ENCODE measurements at regions not wholly inside any gene's neighbourhood (a gene's known extent, or its start where the extent isn't known, plus 50 kb on each side); places are given as distances from the start of the nearest gene placed in this dataset.

GRCh38 chr3:177426106-177426877 lies 229.0 kb upstream of the TBL1XR1 start:
- H3K27me3 Mint-ChIP-seq: no peaks in the 10 kb centered on the region
- H3K27ac Mint-ChIP-seq: no peak overlapping the region
- no peaks in the 10 kb centered on the region for H3K9me3 Mint-ChIP-seq
- peak overlapping the region in 1 of 4 donors; percentile 2 for H3K4me3 Mint-ChIP-seq
- peaks cover 5 to 16% (median 8%) of the 10 kb centered on the region in 3 donors for H3K4me1 Mint-ChIP-seq
- no peaks in the 10 kb centered on the region for H3K36me3 Mint-ChIP-seq

- H3K36me3 Mint-ChIP-seq: no peaks in the 10 kb centered on the region
- H3K4me3 Mint-ChIP-seq: peak overlapping the region in 3 of 4 donors; percentile 10 to 59 (median 35)
- peak overlapping the region; percentile 3 to 89 (median 5) for H3K27ac Mint-ChIP-seq
- H3K9me3 Mint-ChIP-seq: no peaks in the 10 kb centered on the region
- H3K27me3 Mint-ChIP-seq: no peaks in the 10 kb centered on the region
- peaks cover 5 to 16% (median 8%) of the 10 kb centered on the region in 3 donors for H3K4me1 Mint-ChIP-seq
Measured at GRCh38 chr3:177426878-177427495, 229.7 kb upstream of the TBL1XR1 start.

- Mint-ChIP-seq H3K4me3 (peak overlapping the region in 3 of 4 donors; percentile 10 to 59 (median 35)), H3K27ac (peak overlapping the region; percentile 3 to 89 (median 5)), H3K9me3 (no peaks in the 10 kb centered on the region), H3K27me3 (no peaks in the 10 kb centered on the region), H3K36me3 (no peaks in the 10 kb centered on the region), H3K4me1 (peaks cover 5 to 16% (median 8%) of the 10 kb centered on the region in 3 donors)
Measured at GRCh38 chr3:177427540-177427939, 230.3 kb upstream of the TBL1XR1 start.

GRCh38 chr3:177429079-177429478 lies 231.8 kb upstream of the TBL1XR1 start:
- no peak overlapping the region for H3K4me3 Mint-ChIP-seq
- peaks cover 5 to 16% (median 8%) of the 10 kb centered on the region in 3 donors for H3K4me1 Mint-ChIP-seq
- no peaks in the 10 kb centered on the region for H3K27me3 Mint-ChIP-seq
- no peak overlapping the region for H3K27ac Mint-ChIP-seq
- H3K36me3 Mint-ChIP-seq: no peaks in the 10 kb centered on the region
- H3K9me3 Mint-ChIP-seq: no peaks in the 10 kb centered on the region

GRCh38 chr3:177429771-177430170 lies 232.5 kb upstream of the TBL1XR1 start:
- H3K4me1 Mint-ChIP-seq: peaks cover 5 to 16% (median 8%) of the 10 kb centered on the region in 3 donors
- no peak overlapping the region for H3K27ac Mint-ChIP-seq
- no peaks in the 10 kb centered on the region for H3K27me3 Mint-ChIP-seq
- no peaks in the 10 kb centered on the region for H3K36me3 Mint-ChIP-seq
- no peak overlapping the region for H3K4me3 Mint-ChIP-seq
- H3K9me3 Mint-ChIP-seq: no peaks in the 10 kb centered on the region

GRCh38 chr3:177430653-177431052 lies 233.4 kb upstream of the TBL1XR1 start:
- H3K27me3 Mint-ChIP-seq: no peaks in the 10 kb centered on the region
- H3K27ac Mint-ChIP-seq: peak overlapping the region in 1 of 3 donors; percentile 41
- H3K9me3 Mint-ChIP-seq: no peaks in the 10 kb centered on the region
- H3K36me3 Mint-ChIP-seq: no peaks in the 10 kb centered on the region
- peaks cover 5 to 16% (median 8%) of the 10 kb centered on the region in 3 donors for H3K4me1 Mint-ChIP-seq
- no peak overlapping the region for H3K4me3 Mint-ChIP-seq

GRCh38 chr3:177431525-177432176 lies 234.4 kb upstream of the TBL1XR1 start:
- Mint-ChIP-seq H3K36me3 (no peaks in the 10 kb centered on the region), H3K4me3 (no peak overlapping the region), H3K27me3 (no peaks in the 10 kb centered on the region), H3K9me3 (no peaks in the 10 kb centered on the region), H3K4me1 (peaks cover 5 to 12% (median 8%) of the 10 kb centered on the region in 3 donors), H3K27ac (no peak overlapping the region)

- no peak overlapping the region for H3K27ac Mint-ChIP-seq
- H3K36me3 Mint-ChIP-seq: peaks cover 4% of the 10 kb centered on the region
- no peak overlapping the region for H3K4me3 Mint-ChIP-seq
- no peaks in the 10 kb centered on the region for H3K27me3 Mint-ChIP-seq
- H3K9me3 Mint-ChIP-seq: no peaks in the 10 kb centered on the region
- H3K4me1 Mint-ChIP-seq: no peaks in the 10 kb centered on the region
Measured at GRCh38 chr3:177435301-177435700, 238.0 kb upstream of the TBL1XR1 start.

GRCh38 chr3:177437513-177438337 lies 240.4 kb upstream of the TBL1XR1 start:
- Mint-ChIP-seq H3K27ac (no peak overlapping the region), H3K36me3 (peaks cover 4% of the 10 kb centered on the region), H3K27me3 (no peaks in the 10 kb centered on the region), H3K4me3 (no peak overlapping the region), H3K9me3 (no peaks in the 10 kb centered on the region), H3K4me1 (peaks cover 8 to 14% (median 11%) of the 10 kb centered on the region in 3 donors)

- no peak overlapping the region for H3K27ac Mint-ChIP-seq
- H3K36me3 Mint-ChIP-seq: peaks cover 4% of the 10 kb centered on the region
- H3K27me3 Mint-ChIP-seq: no peaks in the 10 kb centered on the region
- peaks cover 12 to 14% (median 13%) of the 10 kb centered on the region in 3 donors for H3K4me1 Mint-ChIP-seq
- H3K4me3 Mint-ChIP-seq: no peak overlapping the region
- H3K9me3 Mint-ChIP-seq: no peaks in the 10 kb centered on the region
Measured at GRCh38 chr3:177438596-177439220, 241.4 kb upstream of the TBL1XR1 start.

- H3K9me3 Mint-ChIP-seq: no peaks in the 10 kb centered on the region
- no peaks in the 10 kb centered on the region for H3K27me3 Mint-ChIP-seq
- peaks cover 12 to 14% (median 13%) of the 10 kb centered on the region in 3 donors for H3K4me1 Mint-ChIP-seq
- H3K36me3 Mint-ChIP-seq: peaks cover 4% of the 10 kb centered on the region
- no peak overlapping the region for H3K4me3 Mint-ChIP-seq
- H3K27ac Mint-ChIP-seq: no peak overlapping the region
Measured at GRCh38 chr3:177439694-177440269, 242.5 kb upstream of the TBL1XR1 start.

GRCh38 chr3:177440456-177441104 lies 243.3 kb upstream of the TBL1XR1 start:
- Mint-ChIP-seq H3K4me3 (no peak overlapping the region), H3K27ac (no peak overlapping the region), H3K27me3 (no peaks in the 10 kb centered on the region), H3K36me3 (peaks cover 4% of the 10 kb centered on the region), H3K9me3 (no peaks in the 10 kb centered on the region), H3K4me1 (peaks cover 12 to 14% (median 13%) of the 10 kb centered on the region in 3 donors)

GRCh38 chr3:177441276-177441812 lies 244.1 kb upstream of the TBL1XR1 start:
- Mint-ChIP-seq H3K36me3 (peaks cover 4% of the 10 kb centered on the region), H3K27me3 (no peaks in the 10 kb centered on the region), H3K9me3 (no peaks in the 10 kb centered on the region), H3K4me1 (peaks cover 12 to 14% (median 13%) of the 10 kb centered on the region in 3 donors), H3K27ac (peak overlapping the region in 2 of 3 donors; percentile 1 to 84), H3K4me3 (no peak overlapping the region)

All from IgD-negative memory B cell (primary cell).